B cell (primary cell): ENCODE measurements at regions not wholly inside any gene's neighbourhood (a gene's known extent, or its start where the extent isn't known, plus 50 kb on each side); places are given as distances from the start of the nearest gene placed in this dataset.

Experiments
- EZH2 ChIP-seq: IDR thresholded peaks from 2 replicates; pipeline ENCODE4 v1.6.1; 2012; ENCODE audit warnings: borderline replicate concordance, low read depth, mild to moderate bottlenecking, moderate library complexity, low read length; ENCODE audit not compliant: insufficient read depth, poor library complexity, severe bottlenecking
- TF ChIP-seq, protein P1 (sequence below): fragments of 200-600 bp; IDR thresholded peaks from one replicate; pipeline ENCODE4 v1.8.0; 2022; ENCODE audit warnings: antibody characterized with exemption, mild to moderate bottlenecking

DNA sequence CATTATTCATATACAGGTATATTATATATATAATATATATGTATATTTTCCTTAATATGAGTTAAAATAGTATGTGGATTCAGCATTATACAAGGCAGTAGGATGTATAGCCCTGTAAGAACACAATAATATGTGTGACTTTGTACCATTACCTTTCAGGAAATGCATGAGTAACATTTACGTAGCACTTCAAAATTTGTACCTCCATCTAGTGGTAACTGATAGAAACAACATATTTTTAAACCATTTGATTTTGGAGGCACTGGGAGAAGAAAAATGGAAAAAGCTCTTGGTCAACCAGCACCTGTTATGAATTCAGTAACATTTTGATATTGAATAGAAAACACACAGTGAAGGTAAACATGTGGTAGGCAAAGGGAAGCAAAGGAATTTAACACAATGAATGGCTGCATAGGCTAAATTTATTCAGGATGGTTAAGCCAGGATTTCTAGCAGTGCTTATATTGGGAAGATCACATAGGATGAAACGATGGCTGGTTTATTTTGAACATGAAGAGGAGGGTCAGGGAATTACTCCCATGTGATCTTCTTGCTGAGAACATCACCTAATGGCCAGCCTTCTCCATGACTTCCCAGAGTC is 565.5 kb downstream of the CCDC85A start:
- TF ChIP-seq, protein P1, sequence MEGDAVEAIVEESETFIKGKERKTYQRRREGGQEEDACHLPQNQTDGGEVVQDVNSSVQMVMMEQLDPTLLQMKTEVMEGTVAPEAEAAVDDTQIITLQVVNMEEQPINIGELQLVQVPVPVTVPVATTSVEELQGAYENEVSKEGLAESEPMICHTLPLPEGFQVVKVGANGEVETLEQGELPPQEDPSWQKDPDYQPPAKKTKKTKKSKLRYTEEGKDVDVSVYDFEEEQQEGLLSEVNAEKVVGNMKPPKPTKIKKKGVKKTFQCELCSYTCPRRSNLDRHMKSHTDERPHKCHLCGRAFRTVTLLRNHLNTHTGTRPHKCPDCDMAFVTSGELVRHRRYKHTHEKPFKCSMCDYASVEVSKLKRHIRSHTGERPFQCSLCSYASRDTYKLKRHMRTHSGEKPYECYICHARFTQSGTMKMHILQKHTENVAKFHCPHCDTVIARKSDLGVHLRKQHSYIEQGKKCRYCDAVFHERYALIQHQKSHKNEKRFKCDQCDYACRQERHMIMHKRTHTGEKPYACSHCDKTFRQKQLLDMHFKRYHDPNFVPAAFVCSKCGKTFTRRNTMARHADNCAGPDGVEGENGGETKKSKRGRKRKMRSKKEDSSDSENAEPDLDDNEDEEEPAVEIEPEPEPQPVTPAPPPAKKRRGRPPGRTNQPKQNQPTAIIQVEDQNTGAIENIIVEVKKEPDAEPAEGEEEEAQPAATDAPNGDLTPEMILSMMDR, result no peak
- no peak for TF ChIP-seq EZH2
